IPS-20b (cell line): ENCODE measurements at regions not wholly inside any gene's neighbourhood (a gene's known extent, or its start where the extent isn't known, plus 50 kb on each side); places are given as distances from the start of the nearest gene placed in this dataset.

ENCODE experiments used
- H3K27ac ChIP-seq: one replicate; pipeline ENCODE4 v1.5.1; 2013; ENCODE audit warnings: low read length
- H3K27me3 ChIP-seq: 2 replicates; pipeline ENCODE4 v1.6.1; 2013; ENCODE audit warnings: mild to moderate bottlenecking, low read length, inconsistent platforms; ENCODE audit not compliant: insufficient read depth
- H3K36me3 ChIP-seq: 2 replicates; pipeline ENCODE4 v1.6.1; 2013; ENCODE audit warnings: low read depth, mild to moderate bottlenecking, inconsistent platforms, low read length, moderate library complexity; ENCODE audit not compliant: insufficient read depth
- H3K4me1 ChIP-seq: 2 replicates; pipeline ENCODE4 v1.6.1; 2013; ENCODE audit warnings: mild to moderate bottlenecking, control low read depth, inconsistent platforms, low read length, moderate library complexity; ENCODE audit not compliant: insufficient read depth
- H3K4me3 ChIP-seq: 2 replicates; pipeline ENCODE4 v1.5.1; 2013; ENCODE audit warnings: mild to moderate bottlenecking, low read length, inconsistent platforms
- H3K9ac ChIP-seq: 2 replicates; pipeline ENCODE4 v1.6.1; 2013; ENCODE audit warnings: low read depth, mild to moderate bottlenecking, inconsistent platforms, low read length, moderate library complexity
- H3K9me3 ChIP-seq: 2 replicates; pipeline ENCODE4 v1.6.1; 2013; ENCODE audit warnings: mild to moderate bottlenecking, low read depth, low read length, inconsistent platforms; ENCODE audit not compliant: insufficient read depth

DNA sequence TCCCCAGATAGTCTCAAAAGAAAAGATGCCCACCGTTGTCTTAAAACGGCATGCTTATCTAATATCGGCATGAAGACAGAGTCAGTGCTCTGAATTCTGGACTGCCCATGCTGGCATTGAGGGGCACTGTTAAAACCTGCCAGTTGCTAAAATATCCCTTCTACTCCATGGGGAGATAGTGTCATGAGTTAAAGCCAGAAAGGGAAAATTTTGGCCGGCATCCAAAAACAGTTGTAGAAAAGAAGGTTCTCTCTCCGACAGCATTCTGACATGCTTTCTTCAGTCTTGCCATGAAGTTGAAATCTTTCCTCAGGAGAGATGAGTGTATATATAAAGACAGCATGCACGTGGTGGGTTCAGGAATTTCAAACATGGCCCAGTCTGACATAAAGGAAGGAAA lies 401.3 kb upstream of the PIK3C3 start:
- Histone ChIP-seq H3K36me3 (no peaks in the 10 kb centered on the region; the same call in 1 of the 2 replicates), H3K27ac (no peak overlapping the region), H3K9me3 (no peaks in the 10 kb centered on the region), H3K4me1 (no peaks in the 10 kb centered on the region), H3K27me3 (no peaks in the 10 kb centered on the region), H3K4me3 (no peak overlapping the region), H3K9ac (no peak overlapping the region)

- no peaks in the 10 kb centered on the region for H3K36me3 ChIP-seq
- H3K27me3 ChIP-seq: no peaks in the 10 kb centered on the region
- H3K27ac ChIP-seq: no peak overlapping the region
- no peaks in the 10 kb centered on the region for H3K4me1 ChIP-seq
- no peak overlapping the region for H3K4me3 ChIP-seq
- no peaks in the 10 kb centered on the region for H3K9me3 ChIP-seq
- no peak overlapping the region for H3K9ac ChIP-seq
These were observed 406.3 kb upstream of the PIK3C3 start for GRCh38 chr18:41548521-41549260.

GRCh38 chr18:41545091-41545888 lies 409.7 kb upstream of the PIK3C3 start:
- Histone ChIP-seq H3K4me3 (no peak overlapping the region), H3K9me3 (no peaks in the 10 kb centered on the region), H3K36me3 (no peaks in the 10 kb centered on the region), H3K9ac (no peak overlapping the region), H3K27me3 (no peaks in the 10 kb centered on the region), H3K27ac (no peak overlapping the region), H3K4me1 (no peaks in the 10 kb centered on the region)

- H3K36me3 ChIP-seq: no peaks in the 10 kb centered on the region
- no peak overlapping the region for H3K4me3 ChIP-seq
- H3K27ac ChIP-seq: no peak overlapping the region
- no peaks in the 10 kb centered on the region for H3K9me3 ChIP-seq
- H3K9ac ChIP-seq: no peak overlapping the region
- H3K27me3 ChIP-seq: no peaks in the 10 kb centered on the region
- H3K4me1 ChIP-seq: no peaks in the 10 kb centered on the region
These were observed 411.2 kb upstream of the PIK3C3 start for GRCh38 chr18:41543815-41544214.

DNA sequence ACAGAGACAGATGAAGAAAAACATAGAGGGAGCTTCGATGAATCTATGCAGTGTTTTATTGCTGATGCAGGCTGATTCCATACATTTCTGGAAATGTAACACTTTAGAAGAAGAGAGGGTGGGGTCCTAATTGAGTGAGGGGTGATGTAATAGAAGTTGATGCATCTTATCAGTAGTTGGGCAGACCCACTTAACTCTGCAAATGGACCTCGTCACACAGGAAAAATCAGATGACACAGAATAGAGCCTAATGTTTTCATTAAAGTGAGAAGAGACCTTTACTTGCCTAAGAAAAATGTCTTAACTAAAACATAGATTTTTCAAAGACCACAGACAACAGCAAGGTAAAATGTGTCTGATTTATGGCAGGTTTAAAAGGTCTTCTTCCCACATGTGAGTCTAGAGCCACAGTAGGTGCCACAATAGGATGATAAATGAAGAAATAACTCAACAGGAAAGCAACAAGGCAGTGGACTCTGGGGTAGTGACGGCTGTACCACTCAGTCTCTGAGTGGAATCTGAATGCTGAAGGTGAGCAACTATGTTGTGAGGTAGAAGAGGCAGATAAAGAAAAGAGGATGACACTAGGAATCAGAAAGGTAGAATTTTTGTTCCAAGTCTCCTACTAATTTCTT lies 414.7 kb upstream of the PIK3C3 start:
- H3K27me3 ChIP-seq: no peaks in the 10 kb centered on the region
- H3K36me3 ChIP-seq: no peaks in the 10 kb centered on the region
- no peak overlapping the region for H3K4me3 ChIP-seq
- H3K9me3 ChIP-seq: no peaks in the 10 kb centered on the region
- H3K4me1 ChIP-seq: no peaks in the 10 kb centered on the region
- no peak overlapping the region for H3K27ac ChIP-seq
- H3K9ac ChIP-seq: no peak overlapping the region

GRCh38 chr18:41538751-41539150 lies 416.3 kb upstream of the PIK3C3 start:
- Histone ChIP-seq H3K9me3 (no peaks in the 10 kb centered on the region), H3K4me3 (no peak overlapping the region), H3K9ac (no peak overlapping the region), H3K27me3 (no peaks in the 10 kb centered on the region), H3K36me3 (no peaks in the 10 kb centered on the region), H3K27ac (no peak overlapping the region), H3K4me1 (no peaks in the 10 kb centered on the region)

- no peaks in the 10 kb centered on the region for H3K9me3 ChIP-seq
- H3K27me3 ChIP-seq: no peaks in the 10 kb centered on the region
- no peak overlapping the region for H3K4me3 ChIP-seq
- H3K36me3 ChIP-seq: no peaks in the 10 kb centered on the region
- no peak overlapping the region for H3K27ac ChIP-seq
- no peaks in the 10 kb centered on the region for H3K4me1 ChIP-seq
- no peak overlapping the region for H3K9ac ChIP-seq
These were observed 417.4 kb upstream of the PIK3C3 start for GRCh38 chr18:41537666-41538065.

- Histone ChIP-seq H3K9me3 (no peaks in the 10 kb centered on the region), H3K27me3 (no peaks in the 10 kb centered on the region), H3K36me3 (no peaks in the 10 kb centered on the region), H3K4me1 (no peaks in the 10 kb centered on the region), H3K9ac (no peak overlapping the region), H3K27ac (no peak overlapping the region), H3K4me3 (no peak overlapping the region)
These were observed 422.5 kb upstream of the PIK3C3 start for GRCh38 chr18:41532344-41533086.

DNA sequence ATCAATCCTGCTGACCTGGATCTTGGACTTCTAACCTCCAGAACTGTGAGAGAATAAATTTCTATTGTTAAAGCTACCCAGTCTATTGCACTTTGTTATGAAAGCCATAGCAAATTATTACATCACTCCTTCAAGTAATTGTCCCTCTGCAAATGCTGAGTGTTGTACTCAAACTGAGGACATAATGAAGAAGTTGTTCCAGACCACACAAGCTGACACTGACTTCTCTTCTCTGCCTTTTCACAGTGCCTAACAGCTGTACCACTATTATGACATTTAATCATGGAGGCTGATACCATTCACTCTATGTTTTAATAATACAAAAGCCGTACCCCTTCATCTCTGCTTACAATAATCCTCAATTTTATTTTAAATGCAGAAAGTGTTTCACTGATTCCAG lies 424.1 kb upstream of the PIK3C3 start:
- Histone ChIP-seq H3K27ac (no peak overlapping the region), H3K36me3 (no peaks in the 10 kb centered on the region)

DNA sequence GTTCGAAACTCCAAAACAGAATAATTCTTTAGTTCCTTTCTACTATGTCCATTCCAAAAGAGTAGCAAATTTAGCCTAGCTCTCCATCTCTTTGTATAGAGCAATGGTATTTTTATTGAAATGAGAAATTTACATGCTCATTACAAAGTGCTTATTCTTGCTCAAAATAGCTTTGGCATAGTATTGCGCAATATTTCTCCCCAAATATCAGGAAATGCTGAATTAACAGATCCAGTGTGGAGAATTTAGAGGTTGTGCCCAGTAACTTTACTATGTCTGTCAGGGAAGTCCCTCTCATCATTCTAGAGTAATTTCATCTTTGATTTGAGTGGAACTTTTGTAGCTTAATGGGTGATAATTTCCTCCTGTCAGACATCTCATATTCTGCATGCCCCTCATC lies 425.9 kb upstream of the PIK3C3 start:
- Histone ChIP-seq H3K9ac (no peak overlapping the region), H3K4me1 (no peaks in the 10 kb centered on the region; the same call in 1 of the 2 replicates), H3K9me3 (no peaks in the 10 kb centered on the region), H3K36me3 (no peaks in the 10 kb centered on the region), H3K27me3 (no peaks in the 10 kb centered on the region), H3K4me3 (no peak overlapping the region), H3K27ac (no peak overlapping the region)

More for the DNA sequence above, 424.1 kb upstream of the PIK3C3 start:
- no peaks in the 10 kb centered on the region for H3K4me1 ChIP-seq
- H3K9me3 ChIP-seq: no peaks in the 10 kb centered on the region
- no peak overlapping the region for H3K9ac ChIP-seq
- H3K4me3 ChIP-seq: no peak overlapping the region
- H3K27me3 ChIP-seq: no peaks in the 10 kb centered on the region

- no peaks in the 10 kb centered on the region for H3K9me3 ChIP-seq
- no peaks in the 10 kb centered on the region for H3K27me3 ChIP-seq
- H3K4me3 ChIP-seq: no peak overlapping the region
- no peaks in the 10 kb centered on the region for H3K36me3 ChIP-seq
- H3K27ac ChIP-seq: no peak overlapping the region
- no peak overlapping the region for H3K9ac ChIP-seq
- H3K4me1 ChIP-seq: no peaks in the 10 kb centered on the region; the same call in 1 of the 2 replicates
These were observed 429.0 kb upstream of the PIK3C3 start for GRCh38 chr18:41526054-41526453.
